HFFc6 (cell line): ENCODE measurements at regions not wholly inside any gene's neighbourhood (a gene's known extent, or its start where the extent isn't known, plus 50 kb on each side); places are given as distances from the start of the nearest gene placed in this dataset.

Source experiments
- DNase-seq: peaks from one replicate; pipeline ENCODE4 v3.0.0-alpha.2; 2018
- H3K27ac Mint-ChIP-seq: 2 replicates; pipeline ENCODE4 v1.8.0; 2020; ENCODE audit warnings: mild to moderate bottlenecking, mixed read lengths
- H3K27me3 Mint-ChIP-seq: 2 replicates; pipeline ENCODE4 v1.8.0; 2021; ENCODE audit warnings: mild to moderate bottlenecking, moderate library complexity, mixed read lengths; ENCODE audit not compliant: insufficient read depth
- H3K36me3 Mint-ChIP-seq: 2 replicates; pipeline ENCODE4 v1.8.0; 2021; ENCODE audit warnings: low read depth, mixed read lengths
- H3K4me1 Mint-ChIP-seq: 2 replicates; pipeline ENCODE4 v1.8.0; 2020; ENCODE audit warnings: low read depth, mixed read lengths
- H3K4me3 Mint-ChIP-seq: 2 replicates; pipeline ENCODE4 v1.8.0; 2020; ENCODE audit warnings: mild to moderate bottlenecking, moderate library complexity, mixed read lengths
- H3K9me3 Mint-ChIP-seq: 2 replicates; pipeline ENCODE4 v1.8.0; 2020; ENCODE audit warnings: mild to moderate bottlenecking, mixed read lengths
- CTCF ChIP-seq: fragments of 200-600 bp; sonication (generic); IDR thresholded peaks from 2 replicates; pipeline ENCODE4 v1.5.0; 2021; ENCODE audit warnings: antibody characterized with exemption, mild to moderate bottlenecking

- H3K4me1 Mint-ChIP-seq, result no peaks in the 10 kb centered on the region
- no peaks in the 10 kb centered on the region; the same call in 1 of the 2 replicates for H3K36me3 Mint-ChIP-seq
- peaks cover 24% of the 10 kb centered on the region for H3K9me3 Mint-ChIP-seq
- H3K27me3 Mint-ChIP-seq, result no peaks in the 10 kb centered on the region
- H3K4me3 Mint-ChIP-seq, result no peak overlapping the region
- DNase-seq, result no peak
- TF ChIP-seq CTCF, result no peak
- no peak overlapping the region for H3K27ac Mint-ChIP-seq
These were observed 835.9 kb upstream of the SORCS1 start for GRCh38 chr10:108000365-108000764.

GRCh38 chr10:107994621-107995270, 830.2 kb upstream of the SORCS1 start:
- Mint-ChIP-seq H3K4me3 (no peak overlapping the region), H3K36me3 (no peaks in the 10 kb centered on the region), H3K9me3 (peaks cover 9% of the 10 kb centered on the region), H3K27me3 (no peaks in the 10 kb centered on the region), H3K4me1 (no peaks in the 10 kb centered on the region), H3K27ac (no peak overlapping the region)
- no peak for DNase-seq
- TF ChIP-seq CTCF, result no peak

GRCh38 chr10:107986571-107986970, 822.1 kb upstream of the SORCS1 start:
- Mint-ChIP-seq H3K9me3 (peaks cover 18% of the 10 kb centered on the region), H3K27me3 (no peaks in the 10 kb centered on the region), H3K4me1 (no peaks in the 10 kb centered on the region), H3K27ac (no peak overlapping the region), H3K4me3 (no peak overlapping the region), H3K36me3 (no peaks in the 10 kb centered on the region)
- no peak for TF ChIP-seq CTCF
- no peak for DNase-seq

- no peak overlapping the region for H3K27ac Mint-ChIP-seq
- TF ChIP-seq CTCF, result no peak
- no peaks in the 10 kb centered on the region for H3K36me3 Mint-ChIP-seq
- no peak overlapping the region for H3K4me3 Mint-ChIP-seq
- H3K4me1 Mint-ChIP-seq, result no peaks in the 10 kb centered on the region
- H3K9me3 Mint-ChIP-seq, result peaks cover 12% of the 10 kb centered on the region
- H3K27me3 Mint-ChIP-seq, result no peaks in the 10 kb centered on the region
- DNase-seq, result no peak
These were observed 820.1 kb upstream of the SORCS1 start for GRCh38 chr10:107984581-107984980.

GRCh38 chr10:107984149-107984548, 819.6 kb upstream of the SORCS1 start:
- H3K27ac Mint-ChIP-seq, result no peak overlapping the region
- DNase-seq, result no peak
- no peaks in the 10 kb centered on the region for H3K4me1 Mint-ChIP-seq
- peaks cover 9% of the 10 kb centered on the region for H3K9me3 Mint-ChIP-seq
- no peaks in the 10 kb centered on the region for H3K36me3 Mint-ChIP-seq
- H3K27me3 Mint-ChIP-seq, result no peaks in the 10 kb centered on the region
- TF ChIP-seq CTCF, result no peak
- H3K4me3 Mint-ChIP-seq, result no peak overlapping the region

GRCh38 chr10:107978455-107978854, 813.9 kb upstream of the SORCS1 start:
- Mint-ChIP-seq H3K9me3 (peaks cover 32% of the 10 kb centered on the region), H3K27ac (no peak overlapping the region), H3K36me3 (no peaks in the 10 kb centered on the region), H3K4me1 (no peaks in the 10 kb centered on the region), H3K27me3 (no peaks in the 10 kb centered on the region; the same call in 1 of the 2 replicates), H3K4me3 (no peak overlapping the region)
- DNase-seq, result no peak
- no peak for TF ChIP-seq CTCF
